Ishikawa (cell line): ENCODE measurements at regions not wholly inside any gene's neighbourhood (a gene's known extent, or its start where the extent isn't known, plus 50 kb on each side); places are given as distances from the start of the nearest gene placed in this dataset.

Experiments
- CEBPB ChIP-seq: IDR thresholded peaks from 2 replicates; pipeline ENCODE4 v1.6.1; 2012
- CREB1 ChIP-seq: IDR thresholded peaks from 2 replicates; pipeline ENCODE4 v1.6.1; 2012; ENCODE audit warnings: low read depth
- EGR1 ChIP-seq: IDR thresholded peaks from 2 replicates; pipeline ENCODE4 v1.6.1; 2012
- EP300 ChIP-seq: IDR thresholded peaks from 2 replicates; pipeline ENCODE4 v1.6.1; 2012; ENCODE audit warnings: borderline replicate concordance
- FOXM1 ChIP-seq: IDR thresholded peaks from 2 replicates; pipeline ENCODE4 v1.6.1; 2012; ENCODE audit warnings: low read depth, borderline replicate concordance
- MAX ChIP-seq: IDR thresholded peaks from 2 replicates; pipeline ENCODE4 v1.6.1; 2012
- NFIC ChIP-seq: IDR thresholded peaks from 2 replicates; pipeline ENCODE4 v1.6.1; 2012
- RAD21 ChIP-seq: IDR thresholded peaks from 2 replicates; pipeline ENCODE4 v1.6.1; 2012; ENCODE audit warnings: low read depth
- REST ChIP-seq: IDR thresholded peaks from 2 replicates; pipeline ENCODE4 v1.6.1; 2012; ENCODE audit warnings: low read depth, mild to moderate bottlenecking
- TAF1 ChIP-seq: IDR thresholded peaks from 2 replicates; pipeline ENCODE4 v1.6.1; 2012; ENCODE audit warnings: low read depth, mild to moderate bottlenecking
- TCF12 ChIP-seq: IDR thresholded peaks from 2 replicates; pipeline ENCODE4 v1.6.1; 2012; ENCODE audit warnings: low read depth
- TEAD4 ChIP-seq: IDR thresholded peaks from 2 replicates; pipeline ENCODE4 v1.6.1; 2012
- USF1 ChIP-seq: IDR thresholded peaks from 2 replicates; pipeline ENCODE4 v1.6.1; 2012
- YY1 ChIP-seq: IDR thresholded peaks from 2 replicates; pipeline ENCODE4 v1.6.1; 2012; ENCODE audit warnings: low read depth
- ZBTB7A ChIP-seq: IDR thresholded peaks from 2 replicates; pipeline ENCODE4 v1.6.1; 2012; ENCODE audit warnings: low read depth

GRCh38 chr6:81120280-81120679 lies 632.2 kb downstream of the TENT5A start:
- TF ChIP-seq RAD21 (no peak), YY1 (no peak), CEBPB (no peak), NFIC (no peak), EGR1 (no peak), USF1 (no peak), FOXM1 (no peak), REST (no peak), CREB1 (no peak), ZBTB7A (no peak), MAX (no peak), TCF12 (no peak), EP300 (no peak), TEAD4 (no peak), TAF1 (no peak)

- TF ChIP-seq YY1, result no peak
- TF ChIP-seq CREB1, result no peak
- no peak for TF ChIP-seq CEBPB
- no peak for TF ChIP-seq FOXM1
These were observed 646.5 kb downstream of the TENT5A start for GRCh38 chr6:81105998-81106397.

- TF ChIP-seq CREB1, result no peak
- TF ChIP-seq RAD21, result no peak
- no peak for TF ChIP-seq MAX
- no peak for TF ChIP-seq NFIC
These were observed 654.2 kb downstream of the TENT5A start for GRCh38 chr6:81098109-81098814.

GRCh38 chr6:81093051-81093450 lies 659.4 kb downstream of the TENT5A start:
- TF ChIP-seq NFIC (no peak), YY1 (no peak), CREB1 (no peak), RAD21 (no peak), EGR1 (no peak), TEAD4 (no peak), TAF1 (no peak), ZBTB7A (no peak), FOXM1 (no peak), TCF12 (no peak), EP300 (no peak), USF1 (no peak), REST (no peak), MAX (no peak), CEBPB (no peak)

GRCh38 chr6:81088145-81088544 lies 664.3 kb downstream of the TENT5A start:
- TF ChIP-seq TAF1, result no peak
- no peak for TF ChIP-seq CEBPB
- no peak for TF ChIP-seq FOXM1
- no peak for TF ChIP-seq TCF12
- no peak for TF ChIP-seq YY1
- TF ChIP-seq EP300, result no peak
- TF ChIP-seq USF1, result no peak
- no peak for TF ChIP-seq EGR1
- no peak for TF ChIP-seq MAX
